ENCODE measurements at regions not wholly inside any gene's neighbourhood (a gene's known extent, or its start where the extent isn't known, plus 50 kb on each side); places are given as distances from the start of the nearest gene placed in this dataset.

GRCh38 chr3:155001289-155002010, 78.7 kb upstream of the MME start:
- TF ChIP-seq CTCF (IDR thresholded peaks at IDR 0.05) = no peak
- no peak for TF ChIP-seq EP300 (IDR thresholded peaks at IDR 0.05)
